Endothelial cell of umbilical vein (primary cell): ENCODE measurements at regions not wholly inside any gene's neighbourhood (a gene's known extent, or its start where the extent isn't known, plus 50 kb on each side); places are given as distances from the start of the nearest gene placed in this dataset.

Experiments used
- BruUV-seq: library from RNA; stranded (reverse); fragments of 400-500 nt; replicated peaks from 2 replicates; lab custom pipeline; 2021; lab: Mats Ljungman, UMichigan
- CTCF ChIA-PET: fragments of 300-600, 350-600 bp; sonication (Branson Sonifier 250); formaldehyde crosslinking; loops from one replicate; lab custom pipeline; 2021; ENCODE audit warnings: antibody characterized with exemption, inconsistent platforms; lab: Charles Lee
- POLR2A ChIA-PET: fragments of 300-600, 350-600 bp; sonication (Branson Sonifier 250); formaldehyde crosslinking; loops from one replicate; lab custom pipeline; 2021; ENCODE audit warnings: antibody characterized with exemption, inconsistent platforms; lab: Charles Lee
- DNase-seq: peaks from one replicate; pipeline ENCODE4 v3.0.0-alpha.2; 2011; ENCODE audit warnings: low read depth, low spot score
- FAIRE-seq: peaks from 2 replicates; lab custom pipeline; 2011; peaks lifted over from hg19 to GRCh38; lab: Jason Lieb, UNC
- H2AFZ ChIP-seq: 2 replicates; pipeline ENCODE4 v1.6.0; 2012; ENCODE audit warnings: low read depth, low read length, control low read depth, inconsistent platforms
- H3K27ac ChIP-seq: 2 replicates; pipeline ENCODE4 v1.5.1; 2011; ENCODE audit warnings: low read depth, mild to moderate bottlenecking, control low read depth, low read length, moderate library complexity; ENCODE audit not compliant: insufficient read depth
- H3K27me3 ChIP-seq, 2 experiments: 2 replicates each; pipeline versions ENCODE4 v1.6.0 to v1.6.1; 2011; ENCODE audit warnings: low read length in 2 of 2, mixed read lengths in 1 of 2; ENCODE audit not compliant: control insufficient read depth in 2 of 2, insufficient read depth in 2 of 2
- H3K36me3 ChIP-seq, 2 experiments: 2 replicates in 1 of 2; 3 replicates in 1 of 2; pipeline ENCODE4 v1.5.1; 2011; ENCODE audit warnings: low read length in 2 of 2, mild to moderate bottlenecking in 1 of 2, moderate library complexity in 1 of 2; ENCODE audit not compliant: control insufficient read depth in 2 of 2, insufficient read depth in 2 of 2; ENCODE audit errors: extremely low read depth in 1 of 2
- H3K4me1 ChIP-seq: 3 replicates; pipeline ENCODE4 v1.5.1; 2011; ENCODE audit warnings: mild to moderate bottlenecking, low read length; ENCODE audit not compliant: control insufficient read depth, insufficient read depth; ENCODE audit errors: extremely low read depth
- H3K4me2 ChIP-seq: 2 replicates; pipeline ENCODE4 v1.6.1; 2011; ENCODE audit warnings: low read length, control low read depth, mixed read lengths; ENCODE audit not compliant: insufficient read depth
- H3K4me3 ChIP-seq, 3 experiments: fragments of 200-600 bp in 1 of 3; sonication (generic), shearing (Covaris generic) in 1 of 3; replicated peaks in 1 of 3; 2 replicates each; pipeline ENCODE4 v1.5.1; 2011 to 2016; ENCODE audit warnings: control low read depth in 3 of 3, low read length in 3 of 3, mild to moderate bottlenecking in 2 of 3, inconsistent platforms in 1 of 3, low read depth in 1 of 3, moderate library complexity in 1 of 3; ENCODE audit not compliant: insufficient read depth in 1 of 3
- H3K79me2 ChIP-seq: 2 replicates; pipeline ENCODE4 v1.6.0; 2012; ENCODE audit warnings: low read length, inconsistent platforms; ENCODE audit not compliant: control insufficient read depth, insufficient read depth
- H3K9ac ChIP-seq: replicated peaks from 2 replicates; pipeline ENCODE3; 2011; ENCODE audit warnings: low read length, control low read depth; ENCODE audit not compliant: insufficient read depth; ENCODE audit errors: extremely low read depth
- H3K9me1 ChIP-seq: replicated peaks from 3 replicates; pipeline ENCODE4 v1.6.0; 2011; ENCODE audit warnings: mild to moderate bottlenecking, low read length; ENCODE audit not compliant: control insufficient read depth, insufficient read depth; ENCODE audit errors: extremely low read depth
- H3K9me3 ChIP-seq: replicated peaks from 2 replicates; pipeline ENCODE4 v1.5.1; 2012; ENCODE audit warnings: low read length, inconsistent platforms; ENCODE audit not compliant: control insufficient read depth, insufficient read depth
- H4K20me1 ChIP-seq: replicated peaks from 2 replicates; pipeline ENCODE3; 2011; ENCODE audit warnings: mild to moderate bottlenecking, low read length; ENCODE audit not compliant: control insufficient read depth, insufficient read depth; ENCODE audit errors: extremely low read depth
- CTCF ChIP-seq, 2 donors: IDR thresholded peaks; 1 replicate in 1 of 2; 2 replicates in 1 of 2; pipeline ENCODE4 v1.5.1; 2011; ENCODE audit warnings: low read length in 2 of 2, mild to moderate bottlenecking in 2 of 2, moderate library complexity in 2 of 2, control low read depth in 1 of 2, inconsistent platforms in 1 of 2, low read depth in 1 of 2; ENCODE audit not compliant: insufficient read depth in 1 of 2; ENCODE audit errors: extremely low read depth in 1 of 2
- FOS ChIP-seq: IDR thresholded peaks from 2 replicates; pipeline ENCODE4 v1.6.1; 2011; ENCODE audit warnings: mild to moderate bottlenecking, low read length, moderate library complexity, borderline replicate concordance; ENCODE audit not compliant: insufficient read depth
- GATA2 ChIP-seq: IDR thresholded peaks from 2 replicates; pipeline ENCODE4 v1.7.0; 2011; ENCODE audit warnings: low read depth, mild to moderate bottlenecking, moderate library complexity, mixed read lengths, low read length; ENCODE audit not compliant: insufficient read length, insufficient read depth
- MYC ChIP-seq: IDR thresholded peaks from one replicate; pipeline ENCODE4 v1.6.1; 2011; ENCODE audit warnings: mild to moderate bottlenecking, low read depth, low read length
- POLR2A ChIP-seq: IDR thresholded peaks from 2 replicates; pipeline ENCODE4 v1.6.1; 2012; ENCODE audit warnings: low read depth, mild to moderate bottlenecking, control low read depth, low read length
- dilution Hi-C: fragments of 300-500 bp; cut with MboI; formaldehyde crosslinking; loops from one replicate; pipeline ENCODE4 v1.15.0; 2019; ENCODE audit warnings: low sequenced_read_pairs; ENCODE audit not compliant: extremely low pct_ligation_motif_present
- intact Hi-C: fragments of 100-400 bp; cut with micrococcal nuclease; formaldehyde crosslinking; loops from one replicate; pipeline ENCODE4 v1.10.0; 2022
- TF ChIP-seq, protein P1 (sequence below): IDR thresholded peaks from 2 replicates; pipeline ENCODE4 v1.6.1; 2011; ENCODE audit not compliant: insufficient read depth, insufficient read length

GRCh38 chr2:121869873-121870272 lies 114.4 kb downstream of the TSN start:
- Histone ChIP-seq H3K4me2 (no peak overlapping the region), H3K79me2 (no peaks in the 10 kb centered on the region), H3K9ac (no peak overlapping the region), H4K20me1 (no peaks in the 10 kb centered on the region), H3K36me3 (no peaks in the 10 kb centered on the region), H3K4me1 (no peaks in the 10 kb centered on the region), H2AFZ (no peak overlapping the region), H3K9me3 (no peaks in the 10 kb centered on the region), H3K27ac (no peak overlapping the region), H3K4me3 (no peak overlapping the region), H3K27me3 (no peaks in the 10 kb centered on the region), H3K9me1 (no peaks in the 10 kb centered on the region)
- FAIRE-seq (no peak), DNase-seq (no peak)
- CTCF ChIA-PET, result no interaction called here
- TF ChIP-seq CTCF (IDR thresholded peaks at IDR 0.05; ENCODE audit: extremely low read depth in 1 of 2, insufficient read depth in 1 of 2, low read depth in 1 of 2, low read length in 2 of 2), result no peak
- TF ChIP-seq MYC, result no peak
- no peak for TF ChIP-seq FOS
- intact Hi-C loops (no loop called here), dilution Hi-C loops (no loop called here)
- POLR2A ChIA-PET, result no interaction called here
- BruUV-seq, result no TSS peak

DNA sequence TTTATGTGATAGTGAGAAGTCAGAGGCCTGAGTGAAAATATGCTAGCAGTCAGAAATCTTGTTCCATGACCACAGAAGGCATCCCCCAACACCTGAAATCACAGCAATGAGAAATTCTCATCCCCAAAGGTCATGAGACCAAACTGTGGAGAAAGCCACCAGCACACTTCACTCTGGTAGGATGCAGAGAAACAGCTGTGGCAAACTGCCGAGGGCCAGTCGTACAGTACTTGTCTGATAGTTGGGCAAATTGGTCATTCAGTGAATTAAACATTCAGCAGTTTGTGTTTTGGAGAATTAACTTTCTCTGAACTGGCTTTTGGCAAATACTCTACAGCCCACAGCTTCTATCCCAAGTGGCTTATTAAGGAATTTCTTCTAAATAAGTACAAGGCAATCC lies 117.2 kb downstream of the TSN start:
- no peaks in the 10 kb centered on the region for H3K79me2 ChIP-seq
- dilution Hi-C loops, result no loop called here

More for the DNA sequence above, 117.2 kb downstream of the TSN start:
- no TSS peak for BruUV-seq
- no peak overlapping the region for H3K4me2 ChIP-seq
- H3K27me3 ChIP-seq, result no peaks in the 10 kb centered on the region
- H3K36me3 ChIP-seq, result no peaks in the 10 kb centered on the region
- no peak for FAIRE-seq
- no peaks in the 10 kb centered on the region for H4K20me1 ChIP-seq
- no peak overlapping the region for H3K9ac ChIP-seq
- H3K9me3 ChIP-seq, result no peaks in the 10 kb centered on the region
- no peak overlapping the region for H2AFZ ChIP-seq
- TF ChIP-seq, protein P1, sequence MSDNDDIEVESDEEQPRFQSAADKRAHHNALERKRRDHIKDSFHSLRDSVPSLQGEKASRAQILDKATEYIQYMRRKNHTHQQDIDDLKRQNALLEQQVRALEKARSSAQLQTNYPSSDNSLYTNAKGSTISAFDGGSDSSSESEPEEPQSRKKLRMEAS, result no peak
- TF ChIP-seq CTCF (IDR thresholded peaks at IDR 0.05; ENCODE audit: extremely low read depth in 1 of 2, insufficient read depth in 1 of 2, low read depth in 1 of 2, low read length in 2 of 2) (no peak), POLR2A (no peak), GATA2 (no peak)
- ChIA-PET CTCF (no interaction called here), POLR2A (no interaction called here)
- no peaks in the 10 kb centered on the region for H3K9me1 ChIP-seq
- no peak overlapping the region for H3K4me3 ChIP-seq
- no peak overlapping the region for H3K27ac ChIP-seq
- DNase-seq, result no peak
- intact Hi-C loops, result no loop called here
- no peaks in the 10 kb centered on the region for H3K4me1 ChIP-seq
